Mesothelial cell of epicardium (in vitro differentiated cells): ENCODE measurements at regions not wholly inside any gene's neighbourhood (a gene's known extent, or its start where the extent isn't known, plus 50 kb on each side); places are given as distances from the start of the nearest gene placed in this dataset.
A peak's percentile ranks its signal among the peaks of the same experiment; 100 is the strongest.
"Not testable (repeated sequence)": the region's sequence is repeated elsewhere in the genome, so short reads cannot be mapped to it uniquely, and the experiment has no call there.

ENCODE experiments used
- DNase-seq, 2 experiments: peaks; one replicate each; pipeline ENCODE4 v3.0.0; 2021; ENCODE audit warnings: low spot score in 2 of 2; ENCODE audit not compliant: unreplicated experiment in 2 of 2
- H3K27ac Mint-ChIP-seq: 2 replicates; pipeline ENCODE4 v1.8.0; 2021; ENCODE audit warnings: mixed read lengths
- H3K27me3 Mint-ChIP-seq: 2 replicates; pipeline ENCODE4 v1.8.0; 2021; ENCODE audit warnings: low read depth, mixed read lengths
- H3K36me3 Mint-ChIP-seq: 2 replicates; pipeline ENCODE4 v1.8.0; 2021; ENCODE audit warnings: mixed read lengths
- H3K4me1 Mint-ChIP-seq: 2 replicates; pipeline ENCODE4 v1.8.0; 2021; ENCODE audit warnings: mixed read lengths
- H3K4me3 Mint-ChIP-seq: 2 replicates; pipeline ENCODE4 v1.8.0; 2021; ENCODE audit warnings: mild to moderate bottlenecking, moderate library complexity, mixed read lengths
- H3K9me3 Mint-ChIP-seq: 2 replicates; pipeline ENCODE4 v1.8.0; 2021; ENCODE audit warnings: mixed read lengths
- TF ChIP-seq, protein P1 (sequence below): fragments of 200-600 bp; sonication (generic); IDR thresholded peaks from one replicate; pipeline ENCODE4 v1.5.0; 2021; ENCODE audit warnings: antibody characterized with exemption; ENCODE audit not compliant: unreplicated experiment

GRCh38 chr13:30831515-30831914 lies 74.6 kb upstream of the MEDAG start:
- TF ChIP-seq, protein P1, sequence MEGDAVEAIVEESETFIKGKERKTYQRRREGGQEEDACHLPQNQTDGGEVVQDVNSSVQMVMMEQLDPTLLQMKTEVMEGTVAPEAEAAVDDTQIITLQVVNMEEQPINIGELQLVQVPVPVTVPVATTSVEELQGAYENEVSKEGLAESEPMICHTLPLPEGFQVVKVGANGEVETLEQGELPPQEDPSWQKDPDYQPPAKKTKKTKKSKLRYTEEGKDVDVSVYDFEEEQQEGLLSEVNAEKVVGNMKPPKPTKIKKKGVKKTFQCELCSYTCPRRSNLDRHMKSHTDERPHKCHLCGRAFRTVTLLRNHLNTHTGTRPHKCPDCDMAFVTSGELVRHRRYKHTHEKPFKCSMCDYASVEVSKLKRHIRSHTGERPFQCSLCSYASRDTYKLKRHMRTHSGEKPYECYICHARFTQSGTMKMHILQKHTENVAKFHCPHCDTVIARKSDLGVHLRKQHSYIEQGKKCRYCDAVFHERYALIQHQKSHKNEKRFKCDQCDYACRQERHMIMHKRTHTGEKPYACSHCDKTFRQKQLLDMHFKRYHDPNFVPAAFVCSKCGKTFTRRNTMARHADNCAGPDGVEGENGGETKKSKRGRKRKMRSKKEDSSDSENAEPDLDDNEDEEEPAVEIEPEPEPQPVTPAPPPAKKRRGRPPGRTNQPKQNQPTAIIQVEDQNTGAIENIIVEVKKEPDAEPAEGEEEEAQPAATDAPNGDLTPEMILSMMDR: no peak
- peaks cover 5% of the 10 kb centered on the region for H3K9me3 Mint-ChIP-seq
- no peaks in the 10 kb centered on the region for H3K27me3 Mint-ChIP-seq
- no peaks in the 10 kb centered on the region for H3K36me3 Mint-ChIP-seq
- H3K4me1 Mint-ChIP-seq: peaks cover 38% of the 10 kb centered on the region
- H3K27ac Mint-ChIP-seq: no peak overlapping the region
- DNase-seq: no peak
- H3K4me3 Mint-ChIP-seq: no peak overlapping the region

GRCh38 chr13:30832377-30832776 lies 73.7 kb upstream of the MEDAG start:
- TF ChIP-seq, protein P1: no peak
- no peak for DNase-seq
- H3K27ac Mint-ChIP-seq: peak overlapping the region; percentile 59
- H3K9me3 Mint-ChIP-seq: peaks cover 5% of the 10 kb centered on the region
- H3K27me3 Mint-ChIP-seq: no peaks in the 10 kb centered on the region
- peaks cover 46% of the 10 kb centered on the region for H3K4me1 Mint-ChIP-seq
- H3K36me3 Mint-ChIP-seq: no peaks in the 10 kb centered on the region
- no peak overlapping the region for H3K4me3 Mint-ChIP-seq

DNA sequence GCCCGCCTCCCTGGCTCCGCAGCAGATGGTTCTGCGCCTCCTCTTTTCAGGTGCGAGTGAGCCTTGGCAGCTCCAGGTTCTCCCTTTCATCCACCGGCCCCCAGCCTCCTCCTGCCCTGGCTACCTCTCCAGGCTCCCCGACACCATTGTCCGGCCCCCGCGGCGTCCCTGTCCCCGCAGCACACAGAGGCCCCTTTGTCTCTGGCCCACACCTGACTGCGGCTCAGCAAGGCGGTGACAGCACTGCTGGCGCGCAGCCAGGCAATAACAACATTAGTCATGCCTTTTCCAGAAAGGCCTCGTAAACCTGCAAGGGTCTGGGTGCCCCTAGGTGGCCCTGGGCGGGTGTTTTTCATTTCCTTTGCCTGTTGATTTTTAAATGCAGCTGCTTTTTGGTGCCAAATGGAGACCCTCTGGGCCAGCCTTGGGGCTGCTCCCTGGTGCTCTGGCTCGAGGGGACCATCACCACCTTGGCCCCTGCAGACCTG lies 73.2 kb upstream of the MEDAG start:
- Mint-ChIP-seq H3K27ac (peak overlapping the region; percentile 89), H3K36me3 (peaks cover under 1% of the 10 kb centered on the region), H3K4me3 (peak overlapping the region; percentile 41), H3K4me1 (peaks cover 50% of the 10 kb centered on the region), H3K27me3 (no peaks in the 10 kb centered on the region), H3K9me3 (peaks cover 5% of the 10 kb centered on the region)
- TF ChIP-seq, protein P1: no peak
- peak; percentile 58 to 81 for DNase-seq

- no peak for DNase-seq
Measured at GRCh38 chr13:30835442-30835841, 70.6 kb upstream of the MEDAG start.

DNA sequence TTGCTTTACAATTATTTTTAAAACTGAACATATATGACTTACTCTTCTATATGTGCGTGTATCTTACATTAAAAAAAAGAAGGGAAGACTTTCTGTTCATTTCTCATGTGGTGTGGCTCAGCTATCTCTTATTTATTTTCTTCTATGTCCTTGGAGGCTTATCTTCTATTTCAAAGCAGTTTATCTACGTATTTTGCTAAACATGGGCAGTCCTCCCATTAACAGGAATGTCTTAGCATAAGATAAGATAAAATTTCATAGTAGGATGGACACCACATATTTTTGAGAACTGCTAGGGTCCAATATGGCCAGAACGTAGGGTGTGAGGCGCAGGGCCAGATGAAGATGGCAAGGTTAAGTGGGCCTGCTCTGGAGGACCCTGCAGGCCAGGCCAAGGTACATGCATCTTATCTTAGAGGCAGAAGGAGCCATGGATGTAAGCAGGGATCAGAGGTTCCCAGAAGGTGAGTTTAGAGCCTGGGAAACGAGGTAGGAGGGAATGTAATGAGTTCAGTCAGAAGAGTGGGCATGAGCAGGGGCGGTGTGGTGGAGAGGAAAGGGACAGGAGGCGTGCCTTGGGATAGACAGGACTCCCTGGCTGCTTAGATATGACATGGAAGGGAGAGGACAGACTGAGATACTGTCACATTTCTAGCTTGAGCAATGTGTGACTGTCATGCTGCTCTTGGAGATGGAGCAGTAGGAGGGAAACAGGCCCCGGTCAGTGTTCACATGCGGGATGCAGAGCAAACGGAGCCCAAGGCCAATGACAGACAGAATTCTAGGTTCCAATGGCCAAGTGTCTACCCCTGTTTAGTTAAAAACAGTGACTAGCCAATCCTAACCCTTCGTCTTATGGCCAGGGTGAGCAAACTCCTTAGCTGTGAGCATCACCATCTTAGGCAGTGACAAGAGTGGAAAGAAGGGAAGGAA lies 68.6 kb upstream of the MEDAG start:
- peaks cover 2% of the 10 kb centered on the region for H3K36me3 Mint-ChIP-seq
- peaks cover 41% of the 10 kb centered on the region for H3K4me1 Mint-ChIP-seq
- TF ChIP-seq, protein P1: no peak
- no peaks in the 10 kb centered on the region for H3K9me3 Mint-ChIP-seq
- H3K27ac Mint-ChIP-seq: peak overlapping the region; percentile 18
- no peak for DNase-seq
- H3K4me3 Mint-ChIP-seq: no peak overlapping the region
- H3K27me3 Mint-ChIP-seq: no peaks in the 10 kb centered on the region

More at GRCh38 chr13:30835442-30835841, 70.6 kb upstream of the MEDAG start:
- Mint-ChIP-seq H3K36me3 (peaks cover 2% of the 10 kb centered on the region), H3K4me3 (no peak overlapping the region), H3K9me3 (no peaks in the 10 kb centered on the region), H3K27me3 (no peaks in the 10 kb centered on the region), H3K27ac (peak overlapping the region; percentile 15), H3K4me1 (peaks cover 49% of the 10 kb centered on the region)
- TF ChIP-seq, protein P1: no peak

- not testable (repeated sequence) for H3K9me3 Mint-ChIP-seq, H3K36me3 Mint-ChIP-seq, H3K27me3 Mint-ChIP-seq, H3K4me3 Mint-ChIP-seq, DNase-seq, H3K27ac Mint-ChIP-seq
- H3K4me1 Mint-ChIP-seq: peaks cover 21% of the 10 kb centered on the region
Measured at GRCh38 chr13:30839636-30840035, 66.4 kb upstream of the MEDAG start.
